ENCODE measurements at regions not wholly inside any gene's neighbourhood (a gene's known extent, or its start where the extent isn't known, plus 50 kb on each side); places are given as distances from the start of the nearest gene placed in this dataset. TPM values are rescaled to one million over a fixed set of nuclear protein-coding genes. Genes with fewer than 3 reads are reported as not detected.

DNA sequence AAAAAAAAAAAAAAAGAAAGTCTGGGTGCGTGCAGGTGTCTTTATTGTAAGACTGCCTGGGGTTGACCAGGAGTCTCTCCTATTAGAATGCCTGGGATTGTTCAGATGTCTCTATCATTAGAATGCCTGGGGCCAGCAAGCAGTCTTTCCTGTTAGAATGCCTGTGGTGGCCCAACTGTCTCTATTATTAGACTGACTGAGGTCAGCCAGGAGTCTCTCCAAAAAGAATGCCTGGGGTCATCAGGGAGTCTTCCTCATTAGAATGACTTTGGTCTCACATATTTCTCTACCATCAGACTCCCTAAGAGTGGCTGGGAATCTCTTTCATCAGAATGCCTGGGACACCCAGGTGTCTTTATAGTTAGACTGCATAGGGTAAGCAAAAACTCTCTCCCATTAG lies 1577.5 kb downstream of the UQCRFS1 start:
- H3K4me2 ChIP-seq (ENCODE audit: insufficient read depth, low read length, poor library complexity, severe bottlenecking), result no peak overlapping the region
- H3K14ac ChIP-seq (ENCODE audit: low read length), result no peak overlapping the region
- no peaks in the 10 kb centered on the region for H3K27me3 ChIP-seq (ENCODE audit: control insufficient read depth in 3 of 3, insufficient read depth in 3 of 3, low read depth in 1 of 3, low read length in 3 of 3)
- no peak overlapping the region for H3K27ac ChIP-seq (replicated peaks; ENCODE audit: low read length)
- no peak overlapping the region for H3K9ac ChIP-seq (ENCODE audit: low read depth, low read length, poor library complexity)
- no peak overlapping the region for H4K8ac ChIP-seq (ENCODE audit: low read depth, low read length)
- H3K18ac ChIP-seq (ENCODE audit: low read length), result no peak overlapping the region
- H3K79me1 ChIP-seq (ENCODE audit: low read depth, low read length), result no peaks in the 10 kb centered on the region
- H2BK15ac ChIP-seq (ENCODE audit: low read length), result no peak overlapping the region
- peaks cover 0 to 18% of the 10 kb centered on the region in 2 donors for H3K9me3 ChIP-seq (replicated peaks in 1 of 2; ENCODE audit: control insufficient read depth in 2 of 2, insufficient read depth in 1 of 2, low read depth in 1 of 2, low read length in 2 of 2)
- no peak overlapping the region for H2AK5ac ChIP-seq (ENCODE audit: low read depth, low read length)
- DNase-seq (ENCODE audit: low spot score), result no peak
- H3K4me1 ChIP-seq (ENCODE audit: control insufficient read depth in 2 of 2, insufficient read depth in 1 of 2, low read depth in 1 of 2, low read length in 2 of 2), result no peaks in the 10 kb centered on the region
- no peak overlapping the region for H2BK120ac ChIP-seq (ENCODE audit: low read depth, low read length)
- H3K4ac ChIP-seq (ENCODE audit: low read length), result no peak overlapping the region
- H4K91ac ChIP-seq (ENCODE audit: low read depth, low read length, poor library complexity), result no peak overlapping the region
- no peaks in the 10 kb centered on the region for H3K36me3 ChIP-seq (replicated peaks in 1 of 2; ENCODE audit: control insufficient read depth in 2 of 2, insufficient read depth in 2 of 2, low read length in 2 of 2)
- H3K23ac ChIP-seq (ENCODE audit: low read depth, low read length, poor library complexity), result no peak overlapping the region
- H3K4me3 ChIP-seq (ENCODE audit: low read length in 2 of 2), result no peak overlapping the region
- H2BK12ac ChIP-seq (ENCODE audit: low read length), result no peak overlapping the region
- H2BK5ac ChIP-seq (ENCODE audit: low read length), result no peak overlapping the region
- no CpG with 5 or more reads among the region's 1 CpG for WGBS, 2 donors (ENCODE audit: extremely low coverage in 2 of 2, insufficient read length in 2 of 2, insufficient replicate concordance in 1 of 2)
- no peak overlapping the region for H2AFZ ChIP-seq (ENCODE audit: low read length)

DNA sequence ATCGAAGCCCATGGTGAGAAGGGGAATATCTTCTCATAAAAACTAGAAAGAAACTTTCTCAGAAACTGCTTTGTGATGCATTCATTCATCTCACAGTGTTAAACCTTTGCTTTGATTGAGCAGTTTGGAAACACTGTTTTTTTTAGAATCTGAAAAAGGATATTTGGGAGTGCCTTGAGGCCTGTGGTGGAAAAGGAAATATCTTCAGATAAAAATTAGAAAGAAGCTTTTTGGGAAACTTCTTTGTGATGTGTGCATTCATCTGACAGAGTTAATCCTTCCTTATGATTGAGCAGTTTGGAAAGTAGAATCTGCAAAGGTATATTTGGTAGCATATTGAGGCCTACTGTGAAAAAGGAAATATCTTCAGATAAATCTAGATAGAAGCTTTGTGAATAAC lies 1594.9 kb downstream of the UQCRFS1 start:
- Histone ChIP-seq H3K79me1 (ENCODE audit: low read depth, low read length) (no peaks in the 10 kb centered on the region), H2BK12ac (ENCODE audit: low read length) (no peak overlapping the region), H3K14ac (ENCODE audit: low read length) (no peak overlapping the region), H3K23ac (ENCODE audit: low read depth, low read length, poor library complexity) (no peak overlapping the region), H2BK15ac (ENCODE audit: low read length) (no peak overlapping the region), H3K27ac (replicated peaks; ENCODE audit: low read length) (no peak overlapping the region), H3K9ac (ENCODE audit: low read depth, low read length, poor library complexity) (no peak overlapping the region), H3K36me3 (replicated peaks in 1 of 2; ENCODE audit: control insufficient read depth in 2 of 2, insufficient read depth in 2 of 2, low read length in 2 of 2) (no peaks in the 10 kb centered on the region), H3K18ac (ENCODE audit: low read length) (no peak overlapping the region), H3K4me1 (ENCODE audit: control insufficient read depth in 2 of 2, insufficient read depth in 1 of 2, low read depth in 1 of 2, low read length in 2 of 2) (no peaks in the 10 kb centered on the region), H2BK120ac (ENCODE audit: low read depth, low read length) (no peak overlapping the region), H3K4me2 (ENCODE audit: insufficient read depth, low read length, poor library complexity, severe bottlenecking) (no peak overlapping the region), H4K91ac (ENCODE audit: low read depth, low read length, poor library complexity) (no peak overlapping the region), H3K9me3 (replicated peaks in 1 of 2; ENCODE audit: control insufficient read depth in 2 of 2, insufficient read depth in 1 of 2, low read depth in 1 of 2, low read length in 2 of 2) (no peaks in the 10 kb centered on the region), H2AFZ (ENCODE audit: low read length) (no peak overlapping the region), H2BK5ac (ENCODE audit: low read length) (no peak overlapping the region), H3K27me3 (ENCODE audit: control insufficient read depth in 3 of 3, insufficient read depth in 3 of 3, low read depth in 1 of 3, low read length in 3 of 3) (no peaks in the 10 kb centered on the region), H3K4me3 (ENCODE audit: low read length in 2 of 2) (no peak overlapping the region), H4K8ac (ENCODE audit: low read depth, low read length) (no peak overlapping the region), H2AK5ac (ENCODE audit: low read depth, low read length) (no peak overlapping the region), H3K4ac (ENCODE audit: low read length) (no peak overlapping the region)
- WGBS, 2 donors (ENCODE audit: extremely low coverage in 2 of 2, insufficient read length in 2 of 2, insufficient replicate concordance in 1 of 2), result no CpG with 5 or more reads among the region's 1 CpG
- DNase-seq (ENCODE audit: low spot score), result no peak

DNA sequence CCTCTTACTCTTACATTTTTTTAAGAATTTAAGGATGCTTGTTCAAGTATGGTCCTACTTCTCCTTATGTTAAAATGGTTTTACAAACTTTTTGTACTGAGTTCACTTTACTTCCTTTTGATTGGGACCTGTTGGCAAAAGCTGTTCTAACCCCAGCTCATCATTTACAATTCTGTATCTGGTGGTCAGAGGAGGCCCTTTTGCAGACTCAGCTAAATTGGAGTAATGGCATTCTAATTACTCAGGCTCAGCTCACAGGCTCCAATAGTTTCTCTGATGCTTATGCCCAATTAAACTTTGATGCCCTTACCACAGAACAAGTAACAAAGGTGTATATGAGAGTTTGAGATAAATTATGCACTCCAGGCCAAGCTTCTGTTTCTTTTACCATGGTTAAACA lies 1632.0 kb downstream of the UQCRFS1 start:
- Histone ChIP-seq H3K36me3 (replicated peaks in 1 of 2; ENCODE audit: control insufficient read depth in 2 of 2, insufficient read depth in 2 of 2, low read length in 2 of 2) (no peaks in the 10 kb centered on the region), H3K4me2 (ENCODE audit: insufficient read depth, low read length, poor library complexity, severe bottlenecking) (no peak overlapping the region), H2BK15ac (ENCODE audit: low read length) (no peak overlapping the region), H3K4ac (ENCODE audit: low read length) (no peak overlapping the region), H3K9ac (ENCODE audit: low read depth, low read length, poor library complexity) (no peak overlapping the region), H4K8ac (ENCODE audit: low read depth, low read length) (no peak overlapping the region), H2AK5ac (ENCODE audit: low read depth, low read length) (no peak overlapping the region), H3K9me3 (replicated peaks in 1 of 2; ENCODE audit: control insufficient read depth in 2 of 2, insufficient read depth in 1 of 2, low read depth in 1 of 2, low read length in 2 of 2) (peaks cover 0 to 13% of the 10 kb centered on the region in 2 donors), H2BK12ac (ENCODE audit: low read length) (no peak overlapping the region), H3K4me3 (ENCODE audit: low read length in 2 of 2) (no peak overlapping the region), H3K79me1 (ENCODE audit: low read depth, low read length) (no peaks in the 10 kb centered on the region), H3K14ac (ENCODE audit: low read length) (no peak overlapping the region), H4K91ac (ENCODE audit: low read depth, low read length, poor library complexity) (no peak overlapping the region), H2BK5ac (ENCODE audit: low read length) (no peak overlapping the region), H3K4me1 (ENCODE audit: control insufficient read depth in 2 of 2, insufficient read depth in 1 of 2, low read depth in 1 of 2, low read length in 2 of 2) (no peaks in the 10 kb centered on the region), H3K23ac (ENCODE audit: low read depth, low read length, poor library complexity) (no peak overlapping the region), H3K18ac (ENCODE audit: low read length) (no peak overlapping the region), H2AFZ (ENCODE audit: low read length) (no peak overlapping the region), H3K27ac (replicated peaks; ENCODE audit: low read length) (no peak overlapping the region), H2BK120ac (ENCODE audit: low read depth, low read length) (no peak overlapping the region), H3K27me3 (ENCODE audit: control insufficient read depth in 3 of 3, insufficient read depth in 3 of 3, low read depth in 1 of 3, low read length in 3 of 3) (no peaks in the 10 kb centered on the region)
- DNase-seq (ENCODE audit: low spot score), result no peak

Small RNA genes lying in the stretch of these regions (small RNA-seq; reads per million reads assigned to genes)
- gene AC006504.6 (ENCODE audit: insufficient read depth) (not detected), gene RNA5SP470 (ENCODE audit: insufficient read depth) (not detected)

Measured in neuronal stem cell (in vitro differentiated cells).